ENCODE measurements at regions not wholly inside any gene's neighbourhood (a gene's known extent, or its start where the extent isn't known, plus 50 kb on each side); places are given as distances from the start of the nearest gene placed in this dataset.

- DNase-seq (no peak), ATAC-seq (no peak)
These were observed 74.8 kb upstream of the CLMN start for GRCh38 chr14:95394297-95395097.

DNA sequence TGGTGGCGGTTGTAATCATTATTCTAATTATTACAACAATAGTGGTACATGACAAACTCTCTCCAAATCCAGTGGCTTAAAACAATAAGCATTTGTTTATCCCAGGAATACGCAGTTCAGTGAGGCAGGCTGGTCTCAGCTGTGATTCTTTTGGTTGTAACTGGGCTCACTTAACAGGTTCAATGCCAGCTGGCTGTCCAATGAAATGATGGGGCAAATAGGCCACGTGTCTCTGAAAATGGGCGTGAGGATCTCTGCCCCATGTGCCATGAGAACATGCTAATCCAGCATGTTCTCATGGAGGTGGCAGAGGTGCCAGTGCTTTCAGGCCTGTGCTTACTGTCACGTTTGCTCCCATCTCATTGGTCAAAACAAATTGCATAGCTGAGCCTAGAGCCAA lies 73.1 kb upstream of the CLMN start:
- no peak for ATAC-seq
- intact Hi-C loops (cut with micrococcal nuclease), result no loop called here

More at GRCh38 chr14:95394297-95395097, 74.8 kb upstream of the CLMN start:
- intact Hi-C loops (cut with micrococcal nuclease), result no loop called here

GRCh38 chr14:95391331-95391730 lies 71.6 kb upstream of the CLMN start:
- ATAC-seq (no peak), DNase-seq (no peak)
- intact Hi-C loops (cut with micrococcal nuclease), result no loop called here

More for the DNA sequence above, 73.1 kb upstream of the CLMN start:
- DNase-seq, result no peak

GRCh38 chr14:95389471-95390011 lies 69.8 kb upstream of the CLMN start:
- ATAC-seq, result peak; percentile 97
- peak; percentile 85 for DNase-seq
- intact Hi-C loops (cut with micrococcal nuclease), result no loop called here

DNA sequence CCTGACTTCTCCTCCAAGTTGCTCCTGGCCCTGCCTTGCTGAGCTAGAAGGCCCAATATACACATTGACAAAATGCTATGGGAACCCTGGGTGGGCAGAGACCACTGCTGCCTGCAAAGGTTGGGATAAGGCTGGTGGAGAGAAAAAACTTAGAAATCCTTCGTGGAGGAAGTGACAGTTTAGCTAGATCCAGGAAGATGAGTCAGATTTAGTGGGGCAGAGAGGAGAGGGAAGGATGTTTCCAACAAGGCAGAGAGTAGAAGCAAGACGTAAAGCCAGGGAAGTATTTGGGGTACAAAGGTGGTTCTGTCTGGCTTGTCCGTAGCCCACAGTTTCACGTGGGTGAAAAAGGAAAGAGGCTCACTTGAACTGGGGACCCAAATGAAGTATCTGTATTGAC lies 69.0 kb upstream of the CLMN start:
- intact Hi-C loops (cut with micrococcal nuclease), result no loop called here
- DNase-seq (no peak), ATAC-seq (no peak)

GRCh38 chr14:95387826-95388445 lies 68.2 kb upstream of the CLMN start:
- intact Hi-C loops (cut with micrococcal nuclease), result no loop called here
- no peak for DNase-seq
- no peak for ATAC-seq

- intact Hi-C loops (cut with micrococcal nuclease), result no loop called here
- DNase-seq, result no peak
- no peak for ATAC-seq
These were observed 66.9 kb upstream of the CLMN start for GRCh38 chr14:95386536-95387095.

DNA sequence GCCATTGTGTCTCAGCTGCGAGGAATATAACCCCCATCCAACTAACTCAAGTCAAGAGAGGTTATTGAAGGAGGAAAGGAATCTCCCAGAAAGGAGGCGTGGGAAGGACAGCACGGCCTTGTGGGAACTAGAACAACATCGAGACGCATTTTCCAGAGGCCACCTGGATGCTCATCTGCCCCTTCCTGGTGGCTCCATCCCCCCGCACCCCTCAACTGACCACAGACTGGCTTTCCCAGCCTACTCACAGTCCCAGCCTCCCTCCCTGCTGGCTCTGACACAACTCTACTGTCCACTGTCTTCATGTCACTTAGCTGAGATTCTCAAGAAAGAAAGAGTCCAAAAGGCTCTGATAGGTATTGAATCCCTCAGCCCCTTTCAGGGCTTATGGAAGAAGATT lies 66.0 kb upstream of the CLMN start:
- intact Hi-C loops (cut with micrococcal nuclease), result no loop called here
- DNase-seq (no peak), ATAC-seq (no peak)

DNA sequence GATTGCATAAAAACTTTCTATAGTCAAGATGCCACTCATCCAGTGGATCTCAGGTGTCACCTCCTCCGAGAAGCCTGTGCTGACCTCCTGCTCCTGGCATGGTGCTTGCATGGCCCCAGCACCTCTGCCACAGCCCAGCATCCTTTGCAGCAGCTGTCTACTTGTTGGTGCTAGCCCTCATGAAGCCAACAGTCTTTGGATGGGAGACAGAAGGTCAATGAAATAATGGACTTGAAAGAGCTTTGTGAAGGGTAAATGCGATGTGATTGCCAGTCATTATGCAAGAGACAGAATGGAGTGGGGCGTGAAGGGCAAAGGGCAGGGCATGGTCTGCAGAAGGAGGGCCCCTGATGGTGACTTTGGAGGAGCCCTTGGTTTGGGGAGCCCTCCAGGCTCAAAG lies 63.0 kb upstream of the CLMN start:
- DNase-seq (no peak), ATAC-seq (no peak)
- intact Hi-C loops (cut with micrococcal nuclease), result no loop called here

GRCh38 chr14:95381726-95382125 lies 62.0 kb upstream of the CLMN start:
- DNase-seq (no peak), ATAC-seq (no peak)
- intact Hi-C loops (cut with micrococcal nuclease), result no loop called here

- no peak for DNase-seq
- intact Hi-C loops (cut with micrococcal nuclease), result no loop called here
- no peak for ATAC-seq
These were observed 60.8 kb upstream of the CLMN start for GRCh38 chr14:95380350-95381042.

DNA sequence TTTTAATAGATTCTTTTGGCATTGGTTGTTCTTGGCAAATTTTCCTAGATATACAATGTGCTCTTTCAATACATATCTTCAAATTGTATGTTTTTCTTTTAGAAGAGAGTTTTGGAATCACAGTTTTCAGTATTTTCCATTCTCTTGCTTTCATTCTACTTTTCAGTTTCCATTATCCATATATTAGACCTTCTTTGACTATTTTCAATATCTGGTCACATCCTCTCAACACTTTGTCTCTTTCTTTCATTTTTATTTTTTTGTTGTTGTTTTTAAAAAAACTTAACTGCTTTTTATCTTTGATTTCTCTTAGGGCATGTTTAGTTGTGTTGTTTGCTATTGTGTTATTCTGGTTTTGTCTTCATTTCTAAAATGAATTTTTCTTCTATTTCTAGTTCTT lies 59.9 kb upstream of the CLMN start:
- intact Hi-C loops (cut with micrococcal nuclease), result no loop called here
- ATAC-seq, result no peak
- no peak for DNase-seq

DNA sequence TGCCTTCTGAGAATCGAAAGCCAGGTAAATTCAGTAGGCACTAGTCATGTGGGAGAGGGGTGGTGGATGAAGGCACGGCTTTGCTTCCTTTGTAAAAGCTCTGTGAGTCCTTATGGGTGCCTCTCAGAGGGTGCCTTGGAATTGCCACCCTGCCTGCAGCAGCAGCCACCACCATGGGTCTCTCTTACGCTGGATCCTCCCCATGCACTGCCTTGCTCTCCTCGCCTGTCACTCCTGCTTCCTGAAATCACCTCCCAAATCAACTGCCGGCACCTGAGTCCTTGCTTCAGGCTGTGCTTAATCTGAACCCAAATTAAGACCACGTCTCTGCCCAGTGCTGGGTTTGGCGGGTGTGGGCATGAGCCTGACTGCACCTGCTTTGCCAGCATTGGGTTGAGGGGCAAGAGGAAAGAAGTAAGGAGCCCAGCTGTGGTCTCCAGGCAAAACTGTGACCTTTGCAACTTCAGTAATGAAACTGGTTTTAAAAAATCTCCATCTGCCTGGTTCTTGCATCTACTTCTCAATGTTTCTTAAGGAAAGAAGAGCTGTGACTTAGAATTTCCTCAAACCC lies 55.9 kb upstream of the CLMN start:
- no peak for ATAC-seq
- intact Hi-C loops (cut with micrococcal nuclease), result no loop called here

DNA sequence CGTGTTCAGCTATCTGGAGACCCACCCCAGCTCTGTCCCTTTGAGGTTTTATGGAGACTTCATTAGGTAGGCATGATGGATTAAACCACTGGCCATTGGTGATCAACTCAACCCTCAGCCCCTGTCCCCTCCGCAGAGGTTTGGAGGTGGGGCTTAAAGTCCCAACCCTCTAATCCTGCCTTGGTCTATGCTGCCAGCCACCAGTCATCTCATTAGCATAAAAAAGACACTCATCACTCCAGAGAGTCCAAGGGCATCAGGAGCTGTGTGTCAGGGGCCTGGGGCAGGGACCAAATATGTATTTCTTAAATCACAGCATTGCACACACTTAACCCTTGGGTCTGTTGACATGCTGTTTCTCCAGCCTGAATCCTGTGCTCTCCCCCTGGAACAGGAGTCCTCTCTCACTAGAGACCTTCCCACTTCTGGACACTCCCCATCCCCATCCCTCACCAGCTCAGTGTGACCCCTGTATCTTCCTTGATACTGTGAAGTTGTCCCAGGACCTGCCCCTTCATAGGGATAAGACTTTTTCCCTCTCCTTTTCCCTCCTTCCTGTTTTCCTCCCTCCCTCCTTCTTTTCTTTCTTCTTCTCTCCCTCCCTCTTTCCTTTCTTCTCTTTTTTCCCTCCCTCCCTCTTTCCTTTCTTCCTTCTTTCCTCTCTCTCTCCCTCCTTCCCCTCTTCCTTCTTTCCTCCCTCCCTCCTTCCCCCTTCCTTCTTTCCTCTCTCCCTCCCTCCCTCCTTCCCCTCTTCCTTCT lies 54.7 kb upstream of the CLMN start:
- DNase-seq (no peak), ATAC-seq (no peak)
- intact Hi-C loops (cut with micrococcal nuclease), result no loop called here

More for the DNA sequence above, 55.9 kb upstream of the CLMN start:
- no peak for DNase-seq

- intact Hi-C loops (cut with micrococcal nuclease), result no loop called here
- DNase-seq (no peak), ATAC-seq (no peak)
These were observed 50.4 kb upstream of the CLMN start for GRCh38 chr14:95370076-95370475.
